GM23338 (cell line): ENCODE measurements at regions not wholly inside any gene's neighbourhood (a gene's known extent, or its start where the extent isn't known, plus 50 kb on each side); places are given as distances from the start of the nearest gene placed in this dataset.

Source experiments
- ATAC-seq: fragments of 200-7000 bp; cut with Tn5 transposase; 3 replicates; pipeline ENCODE4 v1.9.1; 2020
- DNase-seq: peaks from one replicate; pipeline ENCODE4 v3.0.0-alpha.2; 2015; ENCODE audit warnings: low spot score
- H2AFZ ChIP-seq: fragments of 200-600 bp; sonication (generic); 2 replicates; pipeline ENCODE4 v1.8.0; 2016; ENCODE audit warnings: antibody characterized with exemption, mild to moderate bottlenecking, moderate library complexity
- H3F3A ChIP-seq: fragments of 200-600 bp; sonication (generic); replicated peaks from 2 replicates; pipeline ENCODE4 v1.8.0; 2017; ENCODE audit warnings: antibody characterized with exemption, mixed run types, low read depth
- H3K27ac ChIP-seq: fragments of 200-600 bp; sonication (generic); 2 replicates; pipeline ENCODE4 v1.6.1; 2016; ENCODE audit warnings: low read depth
- H3K27me3 ChIP-seq: fragments of 200-600 bp; sonication (generic); 2 replicates; pipeline ENCODE4 v1.8.0; 2016; ENCODE audit warnings: mild to moderate bottlenecking, mixed run types, moderate library complexity; ENCODE audit not compliant: insufficient read depth
- H3K36me3 ChIP-seq: fragments of 200-600 bp; sonication (generic); 2 replicates; pipeline ENCODE4 v1.8.0; 2016; ENCODE audit warnings: mild to moderate bottlenecking; ENCODE audit not compliant: insufficient read depth
- H3K4me1 ChIP-seq: fragments of 200-600 bp; sonication (generic); 2 replicates; pipeline ENCODE4 v1.8.0; 2016; ENCODE audit warnings: mild to moderate bottlenecking, moderate library complexity; ENCODE audit not compliant: insufficient read depth
- H3K4me2 ChIP-seq: fragments of 200-600 bp; sonication (generic); 2 replicates; pipeline ENCODE4 v1.7.1; 2017; ENCODE audit warnings: mixed run types
- H3K4me3 ChIP-seq: fragments of 200-600 bp; sonication (generic); 2 replicates; pipeline ENCODE4 v1.6.1; 2016; ENCODE audit warnings: mixed run types
- H3K79me2 ChIP-seq: fragments of 200-600 bp; sonication (generic); replicated peaks from 2 replicates; pipeline ENCODE4 v1.8.0; 2017; ENCODE audit warnings: mild to moderate bottlenecking; ENCODE audit not compliant: insufficient read depth
- H3K9me2 ChIP-seq: fragments of 200-600 bp; sonication (generic); 2 replicates; pipeline ENCODE4 v1.8.0; 2017; ENCODE audit not compliant: insufficient read depth
- H4K20me1 ChIP-seq: fragments of 200-600 bp; sonication (generic); replicated peaks from 2 replicates; pipeline ENCODE4 v1.8.0; 2017; ENCODE audit warnings: mild to moderate bottlenecking; ENCODE audit not compliant: insufficient read depth
- H3K27ac Mint-ChIP-seq: 2 replicates; pipeline ENCODE4 v1.8.0; 2020; ENCODE audit warnings: inconsistent platforms, mild to moderate bottlenecking, moderate library complexity, mixed read lengths
- H3K27me3 Mint-ChIP-seq: 3 replicates; pipeline ENCODE4 v1.8.0; 2022; ENCODE audit warnings: low read depth, mild to moderate bottlenecking, moderate library complexity, mixed read lengths, inconsistent platforms; ENCODE audit not compliant: insufficient read depth, poor library complexity
- H3K36me3 Mint-ChIP-seq: 3 replicates; pipeline ENCODE4 v1.8.0; 2021; ENCODE audit warnings: low read depth, mild to moderate bottlenecking, inconsistent platforms, moderate library complexity, mixed read lengths
- H3K4me1 Mint-ChIP-seq: 3 replicates; pipeline ENCODE4 v1.8.0; 2020; ENCODE audit warnings: mild to moderate bottlenecking, inconsistent platforms, mixed read lengths
- H3K4me3 Mint-ChIP-seq: 3 replicates; pipeline ENCODE4 v1.8.0; 2021; ENCODE audit warnings: moderate library complexity, mild to moderate bottlenecking, inconsistent platforms, mixed read lengths
- H3K9me3 Mint-ChIP-seq: 3 replicates; pipeline ENCODE4 v1.8.0; 2020; ENCODE audit warnings: moderate library complexity, mild to moderate bottlenecking, inconsistent platforms, mixed read lengths
- CREB1 ChIP-seq: fragments of 250-450 bp; sonication (Bioruptor Pico); IDR thresholded peaks from 2 replicates; pipeline ENCODE4 v1.5.0; 2020; ENCODE audit warnings: low read depth, mild to moderate bottlenecking, moderate library complexity
- EZH2 ChIP-seq: fragments of 200-600 bp; sonication (generic); IDR thresholded peaks from one replicate; pipeline ENCODE4 v1.8.0; 2017; ENCODE audit warnings: antibody characterized with exemption, mild to moderate bottlenecking, low read depth; ENCODE audit not compliant: unreplicated experiment
- EZH2phosphoT487 ChIP-seq: fragments of 200-600 bp; sonication (generic); IDR thresholded peaks from one replicate; pipeline ENCODE4 v1.8.1; 2018; ENCODE audit warnings: antibody characterized with exemption; ENCODE audit not compliant: unreplicated experiment
- JUNB ChIP-seq: IDR thresholded peaks from one replicate; pipeline ENCODE4 v1.6.1; 2016; ENCODE audit warnings: antibody characterized with exemption; ENCODE audit not compliant: unreplicated experiment
- NANOG ChIP-seq: IDR thresholded peaks from 2 replicates; pipeline ENCODE4 v1.6.1; 2016; ENCODE audit warnings: antibody characterized with exemption, borderline replicate concordance
- POLR2AphosphoS5 ChIP-seq: IDR thresholded peaks from 2 replicates; pipeline ENCODE4 v1.6.1; 2016; ENCODE audit warnings: antibody characterized with exemption, low read depth
- STAT1 ChIP-seq: IDR thresholded peaks from one replicate; pipeline ENCODE4 v1.6.1; 2016; ENCODE audit warnings: antibody characterized with exemption; ENCODE audit not compliant: unreplicated experiment
- ZNF114 ChIP-seq: fragments of 250-450 bp; sonication (Bioruptor Pico); IDR thresholded peaks from 2 replicates; pipeline ENCODE4 v1.5.0; 2020; ENCODE audit warnings: mild to moderate bottlenecking, moderate library complexity
- ZNF331 ChIP-seq: fragments of 250-450 bp; sonication (Bioruptor Pico); IDR thresholded peaks from 2 replicates; pipeline ENCODE4 v1.5.0; 2020; ENCODE audit warnings: low read depth, mild to moderate bottlenecking, moderate library complexity
- TF ChIP-seq, protein P1 (sequence below), 2 experiments: fragments of 200-600 bp in 1 of 2; sonication (generic) in 1 of 2; conservative IDR thresholded peaks; 2 replicates each; pipeline versions ENCODE4 v1.5.1 to v1.6.1; 2016 to 2017; ENCODE audit warnings: antibody characterized with exemption in 2 of 2, low read depth in 2 of 2, mild to moderate bottlenecking in 2 of 2, moderate library complexity in 1 of 2
- TF ChIP-seq, protein P2 (sequence below): IDR thresholded peaks from 2 replicates; pipeline ENCODE4 v1.6.1; 2016; ENCODE audit warnings: antibody characterized with exemption
- TF ChIP-seq, protein P3 (sequence below): IDR thresholded peaks from one replicate; pipeline ENCODE4 v1.6.1; 2018; ENCODE audit warnings: antibody characterized with exemption; ENCODE audit not compliant: unreplicated experiment

DNA sequence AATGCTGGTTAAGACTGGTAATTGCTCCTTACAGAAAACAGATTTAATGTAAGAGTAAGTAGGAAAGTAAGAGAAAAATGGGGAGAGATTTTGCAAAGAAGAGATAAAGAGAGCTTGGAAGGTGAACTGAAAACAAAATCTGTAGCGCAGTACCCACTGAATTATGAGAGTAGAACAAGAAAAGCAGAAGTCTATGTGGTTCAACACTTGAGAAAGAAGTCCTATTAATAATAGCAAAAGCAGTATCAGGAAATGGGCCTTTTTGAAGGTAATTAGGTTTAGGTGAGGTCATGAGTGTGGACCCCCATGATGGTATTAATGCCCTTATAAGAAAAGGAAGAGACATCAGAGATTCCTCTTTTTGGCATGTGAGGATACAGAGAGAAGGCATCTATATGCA, 460.6 kb downstream of the CETN3 start (continued):
- TF ChIP-seq, protein P1, sequence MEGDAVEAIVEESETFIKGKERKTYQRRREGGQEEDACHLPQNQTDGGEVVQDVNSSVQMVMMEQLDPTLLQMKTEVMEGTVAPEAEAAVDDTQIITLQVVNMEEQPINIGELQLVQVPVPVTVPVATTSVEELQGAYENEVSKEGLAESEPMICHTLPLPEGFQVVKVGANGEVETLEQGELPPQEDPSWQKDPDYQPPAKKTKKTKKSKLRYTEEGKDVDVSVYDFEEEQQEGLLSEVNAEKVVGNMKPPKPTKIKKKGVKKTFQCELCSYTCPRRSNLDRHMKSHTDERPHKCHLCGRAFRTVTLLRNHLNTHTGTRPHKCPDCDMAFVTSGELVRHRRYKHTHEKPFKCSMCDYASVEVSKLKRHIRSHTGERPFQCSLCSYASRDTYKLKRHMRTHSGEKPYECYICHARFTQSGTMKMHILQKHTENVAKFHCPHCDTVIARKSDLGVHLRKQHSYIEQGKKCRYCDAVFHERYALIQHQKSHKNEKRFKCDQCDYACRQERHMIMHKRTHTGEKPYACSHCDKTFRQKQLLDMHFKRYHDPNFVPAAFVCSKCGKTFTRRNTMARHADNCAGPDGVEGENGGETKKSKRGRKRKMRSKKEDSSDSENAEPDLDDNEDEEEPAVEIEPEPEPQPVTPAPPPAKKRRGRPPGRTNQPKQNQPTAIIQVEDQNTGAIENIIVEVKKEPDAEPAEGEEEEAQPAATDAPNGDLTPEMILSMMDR (conservative IDR thresholded peaks at IDR 0.05; ENCODE audit: low read depth in 2 of 2) = no peak
- TF ChIP-seq, protein P2, sequence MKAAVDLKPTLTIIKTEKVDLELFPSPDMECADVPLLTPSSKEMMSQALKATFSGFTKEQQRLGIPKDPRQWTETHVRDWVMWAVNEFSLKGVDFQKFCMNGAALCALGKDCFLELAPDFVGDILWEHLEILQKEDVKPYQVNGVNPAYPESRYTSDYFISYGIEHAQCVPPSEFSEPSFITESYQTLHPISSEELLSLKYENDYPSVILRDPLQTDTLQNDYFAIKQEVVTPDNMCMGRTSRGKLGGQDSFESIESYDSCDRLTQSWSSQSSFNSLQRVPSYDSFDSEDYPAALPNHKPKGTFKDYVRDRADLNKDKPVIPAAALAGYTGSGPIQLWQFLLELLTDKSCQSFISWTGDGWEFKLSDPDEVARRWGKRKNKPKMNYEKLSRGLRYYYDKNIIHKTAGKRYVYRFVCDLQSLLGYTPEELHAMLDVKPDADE = no peak
- TF ChIP-seq JUNB = no peak

DNA sequence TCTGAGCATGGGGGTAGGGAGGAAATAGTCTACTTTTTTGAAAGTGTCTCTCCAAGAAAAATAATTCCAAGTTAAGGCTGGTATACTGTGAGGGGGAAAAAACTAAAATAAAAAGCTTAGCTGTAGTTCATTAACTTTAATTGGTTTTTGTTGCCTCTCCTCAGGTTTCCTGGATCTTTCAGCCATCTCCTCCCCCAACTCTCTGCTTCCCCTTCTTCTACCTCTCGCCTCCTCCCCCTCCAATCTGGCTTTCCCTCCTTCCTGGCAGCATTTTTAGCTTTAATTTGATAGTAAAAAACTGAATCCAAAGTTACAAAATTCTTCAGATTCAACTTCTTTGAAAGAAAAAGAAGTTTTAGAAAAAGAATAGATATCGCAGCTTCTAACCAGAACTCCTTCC, 462.6 kb downstream of the CETN3 start:
- Histone ChIP-seq H3K4me2 (no peak overlapping the region), H3K9me2 (no peaks in the 10 kb centered on the region), H3K27me3 (no peaks in the 10 kb centered on the region), H3K4me3 (no peak overlapping the region), H3K79me2 (no peaks in the 10 kb centered on the region), H3K36me3 (no peaks in the 10 kb centered on the region), H3F3A (no peaks in the 10 kb centered on the region), H3K27ac (no peak overlapping the region), H3K4me1 (peaks cover 18% of the 10 kb centered on the region), H4K20me1 (no peaks in the 10 kb centered on the region), H2AFZ (no peak overlapping the region)
- Mint-ChIP-seq H3K4me3 (no peak overlapping the region), H3K9me3 (no peaks in the 10 kb centered on the region), H3K27ac (no peak overlapping the region), H3K27me3 (peaks cover 3% of the 10 kb centered on the region), H3K36me3 (no peaks in the 10 kb centered on the region), H3K4me1 (peaks cover 21% of the 10 kb centered on the region)
- DNase-seq (no peak), ATAC-seq (no peak)
- no peak for TF ChIP-seq POLR2AphosphoS5
- TF ChIP-seq, protein P3, sequence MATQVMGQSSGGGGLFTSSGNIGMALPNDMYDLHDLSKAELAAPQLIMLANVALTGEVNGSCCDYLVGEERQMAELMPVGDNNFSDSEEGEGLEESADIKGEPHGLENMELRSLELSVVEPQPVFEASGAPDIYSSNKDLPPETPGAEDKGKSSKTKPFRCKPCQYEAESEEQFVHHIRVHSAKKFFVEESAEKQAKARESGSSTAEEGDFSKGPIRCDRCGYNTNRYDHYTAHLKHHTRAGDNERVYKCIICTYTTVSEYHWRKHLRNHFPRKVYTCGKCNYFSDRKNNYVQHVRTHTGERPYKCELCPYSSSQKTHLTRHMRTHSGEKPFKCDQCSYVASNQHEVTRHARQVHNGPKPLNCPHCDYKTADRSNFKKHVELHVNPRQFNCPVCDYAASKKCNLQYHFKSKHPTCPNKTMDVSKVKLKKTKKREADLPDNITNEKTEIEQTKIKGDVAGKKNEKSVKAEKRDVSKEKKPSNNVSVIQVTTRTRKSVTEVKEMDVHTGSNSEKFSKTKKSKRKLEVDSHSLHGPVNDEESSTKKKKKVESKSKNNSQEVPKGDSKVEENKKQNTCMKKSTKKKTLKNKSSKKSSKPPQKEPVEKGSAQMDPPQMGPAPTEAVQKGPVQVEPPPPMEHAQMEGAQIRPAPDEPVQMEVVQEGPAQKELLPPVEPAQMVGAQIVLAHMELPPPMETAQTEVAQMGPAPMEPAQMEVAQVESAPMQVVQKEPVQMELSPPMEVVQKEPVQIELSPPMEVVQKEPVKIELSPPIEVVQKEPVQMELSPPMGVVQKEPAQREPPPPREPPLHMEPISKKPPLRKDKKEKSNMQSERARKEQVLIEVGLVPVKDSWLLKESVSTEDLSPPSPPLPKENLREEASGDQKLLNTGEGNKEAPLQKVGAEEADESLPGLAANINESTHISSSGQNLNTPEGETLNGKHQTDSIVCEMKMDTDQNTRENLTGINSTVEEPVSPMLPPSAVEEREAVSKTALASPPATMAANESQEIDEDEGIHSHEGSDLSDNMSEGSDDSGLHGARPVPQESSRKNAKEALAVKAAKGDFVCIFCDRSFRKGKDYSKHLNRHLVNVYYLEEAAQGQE = no peak
- TF ChIP-seq CREB1 (CRISPR knock-in tag) = no peak
- TF ChIP-seq NANOG = no peak
- TF ChIP-seq STAT1 = no peak
- no peak for TF ChIP-seq EZH2
- no peak for TF ChIP-seq ZNF114 (CRISPR knock-in tag)
- TF ChIP-seq ZNF331 (CRISPR knock-in tag) = no peak
- TF ChIP-seq, protein P1 (conservative IDR thresholded peaks at IDR 0.05; ENCODE audit: low read depth in 2 of 2) = no peak
- no peak for TF ChIP-seq EZH2phosphoT487
- TF ChIP-seq, protein P2 = no peak
